H9 (cell line): ENCODE measurements at regions not wholly inside any gene's neighbourhood (a gene's known extent, or its start where the extent isn't known, plus 50 kb on each side); places are given as distances from the start of the nearest gene placed in this dataset.

ENCODE experiments used
- DNase-seq: peaks from one replicate; pipeline ENCODE4 v3.0.0-alpha.2; 2017
- H2AFZ ChIP-seq: one replicate; pipeline ENCODE4 v1.6.1; 2013; ENCODE audit warnings: mild to moderate bottlenecking, low read length, control low read depth, moderate library complexity
- H2AK5ac ChIP-seq: 2 replicates; pipeline ENCODE4 v1.6.1; 2013; ENCODE audit warnings: low read length, control low read depth, mixed read lengths; ENCODE audit not compliant: insufficient read length
- H2BK120ac ChIP-seq: one replicate; pipeline ENCODE4 v1.6.1; 2013; ENCODE audit warnings: low read depth, mild to moderate bottlenecking, low read length, control low read depth, inconsistent platforms; ENCODE audit not compliant: poor library complexity, severe bottlenecking
- H2BK12ac ChIP-seq: 2 replicates; pipeline ENCODE4 v1.6.1; 2013; ENCODE audit warnings: low read length, control low read depth, mixed read lengths, low read depth; ENCODE audit not compliant: insufficient read length
- H2BK15ac ChIP-seq: 2 replicates; pipeline ENCODE4 v1.6.1; 2013; ENCODE audit warnings: low read depth, low read length, control low read depth
- H2BK20ac ChIP-seq: one replicate; pipeline ENCODE4 v1.6.1; 2013; ENCODE audit warnings: low read depth, mild to moderate bottlenecking, low read length, control low read depth, inconsistent platforms; ENCODE audit not compliant: poor library complexity, severe bottlenecking
- H2BK5ac ChIP-seq: 2 replicates; pipeline ENCODE4 v1.6.1; 2013; ENCODE audit warnings: low read length, control low read depth, mixed read lengths; ENCODE audit not compliant: insufficient read length
- H3K14ac ChIP-seq: 2 replicates; pipeline ENCODE4 v1.6.1; 2013; ENCODE audit warnings: low read length, control low read depth; ENCODE audit not compliant: insufficient read depth
- H3K18ac ChIP-seq: 2 replicates; pipeline ENCODE4 v1.6.1; 2013; ENCODE audit warnings: low read depth, mild to moderate bottlenecking, mixed read lengths, low read length, control low read depth; ENCODE audit not compliant: insufficient read length
- H3K23ac ChIP-seq: 2 replicates; pipeline ENCODE4 v1.6.1; 2013; ENCODE audit warnings: low read length, control low read depth, mixed read lengths, low read depth; ENCODE audit not compliant: insufficient read length
- H3K23me2 ChIP-seq: 2 replicates; pipeline ENCODE4 v1.6.1; 2013; ENCODE audit warnings: low read depth, mild to moderate bottlenecking, mixed read lengths, low read length, control low read depth; ENCODE audit not compliant: insufficient read length, poor library complexity, severe bottlenecking
- H3K27ac ChIP-seq: 2 replicates; pipeline ENCODE4 v1.5.1; 2013; ENCODE audit warnings: low read length, control low read depth, mixed read lengths, low read depth; ENCODE audit not compliant: insufficient read length
- H3K27me3 ChIP-seq: 2 replicates; pipeline ENCODE4 v1.6.1; 2013; ENCODE audit warnings: low read length, control low read depth, inconsistent platforms; ENCODE audit not compliant: insufficient read depth
- H3K4ac ChIP-seq: 2 replicates; pipeline ENCODE4 v1.6.1; 2013; ENCODE audit warnings: low read depth, mild to moderate bottlenecking, control low read depth, inconsistent platforms, low read length, moderate library complexity
- H3K4me1 ChIP-seq: 2 replicates; pipeline ENCODE4 v1.6.1; 2013; ENCODE audit warnings: low read length, control low read depth, inconsistent platforms; ENCODE audit not compliant: insufficient read depth
- H3K4me2 ChIP-seq: 2 replicates; pipeline ENCODE4 v1.6.1; 2013; ENCODE audit warnings: low read length, control low read depth, mixed read lengths; ENCODE audit not compliant: insufficient read length, insufficient read depth
- H3K56ac ChIP-seq: 2 replicates; pipeline ENCODE4 v1.6.1; 2013; ENCODE audit warnings: low read depth, mild to moderate bottlenecking, mixed read lengths, low read length, control low read depth; ENCODE audit not compliant: insufficient read length
- H3K79me1 ChIP-seq: 2 replicates; pipeline ENCODE4 v1.6.1; 2013; ENCODE audit warnings: low read depth, mild to moderate bottlenecking, moderate library complexity, low read length, control low read depth, inconsistent platforms; ENCODE audit not compliant: insufficient read depth, poor library complexity, severe bottlenecking
- H3K79me2 ChIP-seq: 2 replicates; pipeline ENCODE4 v1.6.1; 2013; ENCODE audit warnings: low read length, control low read depth, inconsistent platforms; ENCODE audit not compliant: insufficient read depth
- H3K9ac ChIP-seq: 2 replicates; pipeline ENCODE4 v1.6.1; 2013; ENCODE audit warnings: low read length, control low read depth, mixed read lengths; ENCODE audit not compliant: insufficient read length; ENCODE audit errors: extremely low read depth
- H3K9me3 ChIP-seq: one replicate; pipeline ENCODE4 v1.6.1; 2013; ENCODE audit warnings: low read depth, low read length, inconsistent platforms; ENCODE audit not compliant: control insufficient read depth
- H3T11ph ChIP-seq: one replicate; pipeline ENCODE4 v1.6.1; 2013; ENCODE audit warnings: mild to moderate bottlenecking, low read length, control low read depth, inconsistent platforms
- H4K20me1 ChIP-seq: one replicate; pipeline ENCODE4 v1.6.1; 2013; ENCODE audit not compliant: control insufficient read depth, insufficient read length, insufficient read depth
- H4K5ac ChIP-seq: 2 replicates; pipeline ENCODE4 v1.6.1; 2013; ENCODE audit warnings: low read depth, mild to moderate bottlenecking, mixed read lengths, low read length, control low read depth; ENCODE audit not compliant: insufficient read length
- H4K8ac ChIP-seq: replicated peaks from 2 replicates; pipeline ENCODE4 v1.6.1; 2013; ENCODE audit warnings: low read length, control low read depth, mixed read lengths, low read depth; ENCODE audit not compliant: insufficient read length
- H4K91ac ChIP-seq: 2 replicates; pipeline ENCODE4 v1.6.1; 2013; ENCODE audit warnings: low read depth, mild to moderate bottlenecking, moderate library complexity, mixed read lengths, low read length, control low read depth; ENCODE audit not compliant: insufficient read length
- H3K27ac Mint-ChIP-seq, 3 experiments: 2 replicates in 2 of 3; 3 replicates in 1 of 3; pipeline ENCODE4 v1.8.0; 2020 to 2021; ENCODE audit warnings: mixed read lengths in 3 of 3, mild to moderate bottlenecking in 1 of 3, moderate library complexity in 1 of 3
- H3K27me3 Mint-ChIP-seq: 2 replicates; pipeline ENCODE4 v1.8.0; 2021; ENCODE audit warnings: low read depth, mild to moderate bottlenecking, moderate library complexity, mixed read lengths
- H3K36me3 Mint-ChIP-seq, 3 experiments: 2 replicates in 2 of 3; 3 replicates in 1 of 3; pipeline ENCODE4 v1.8.0; 2020 to 2021; ENCODE audit warnings: low read depth in 3 of 3, mixed read lengths in 3 of 3; ENCODE audit not compliant: insufficient read depth in 1 of 3
- H3K4me1 Mint-ChIP-seq, 2 experiments: 2 replicates each; pipeline ENCODE4 v1.8.0; 2020; ENCODE audit warnings: mixed read lengths in 2 of 2
- H3K4me3 Mint-ChIP-seq, 2 experiments: 2 replicates in 1 of 2; 3 replicates in 1 of 2; pipeline ENCODE4 v1.8.0; 2020 to 2021; ENCODE audit warnings: mild to moderate bottlenecking in 2 of 2, mixed read lengths in 2 of 2, moderate library complexity in 1 of 2
- H3K9me3 Mint-ChIP-seq, 2 experiments: 2 replicates in 1 of 2; 3 replicates in 1 of 2; pipeline ENCODE4 v1.8.0; 2020; ENCODE audit warnings: mild to moderate bottlenecking in 2 of 2, mixed read lengths in 2 of 2, moderate library complexity in 1 of 2
- WGBS: extraction: QIAGEN DNeasy Blood & Tissue Kit; methylation state at CpG from one replicate; pipeline ENCODE4 v1.1.7; 2013; ENCODE audit warnings: missing lambda C conversion rate, low lambda C conversion rate, mixed read lengths; ENCODE audit not compliant: insufficient read length; ENCODE audit errors: extremely low coverage; 5-methylcytosine and 5-hydroxymethylcytosine counted together
- TF ChIP-seq, protein P1 (sequence below): fragments of 200-600 bp; sonication (generic); conservative IDR thresholded peaks from 3 replicates; pipeline ENCODE4 v1.8.0; 2021; ENCODE audit warnings: antibody characterized with exemption, mild to moderate bottlenecking

DNA sequence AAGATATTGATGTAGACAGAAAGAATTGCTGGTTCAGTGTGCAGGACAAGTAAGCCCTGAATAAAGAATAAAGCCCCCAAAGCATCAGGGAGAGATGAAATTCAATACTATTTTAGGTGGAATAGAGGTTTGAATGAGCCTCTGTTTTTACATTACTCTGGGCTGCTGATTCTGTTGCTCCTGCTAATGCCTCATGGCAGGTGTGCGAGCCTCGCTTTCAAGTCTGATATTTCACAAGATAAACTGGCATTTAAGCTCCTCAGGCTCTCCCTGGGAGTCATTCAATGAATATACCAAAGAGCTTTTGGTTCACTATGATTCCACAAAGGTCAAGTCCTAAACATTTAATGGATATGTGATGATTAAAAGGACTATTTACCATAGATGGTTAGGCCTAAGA, 601.0 kb upstream of the SLC39A10 start:
- WGBS: no CpG with 5 or more reads among the region's 2 CpGs
- H3K36me3 Mint-ChIP-seq: no peaks in the 10 kb centered on the region
- H3K79me2 ChIP-seq: no peaks in the 10 kb centered on the region

More for the DNA sequence above, 601.0 kb upstream of the SLC39A10 start:
- H3K27me3 Mint-ChIP-seq: no peaks in the 10 kb centered on the region
- Histone ChIP-seq H3K4me1 (no peaks in the 10 kb centered on the region), H2BK120ac (no peak overlapping the region), H4K5ac (no peak overlapping the region), H3K18ac (no peak overlapping the region), H3K4ac (no peak overlapping the region), H3K27me3 (no peaks in the 10 kb centered on the region), H2BK12ac (no peak overlapping the region), H3T11ph (no peak overlapping the region), H3K27ac (no peak overlapping the region), H2BK15ac (no peak overlapping the region), H3K23ac (no peak overlapping the region), H3K14ac (no peak overlapping the region), H3K4me2 (no peak overlapping the region), H4K91ac (no peak overlapping the region), H2BK20ac (no peak overlapping the region), H2AFZ (no peak overlapping the region), H3K9me3 (no peaks in the 10 kb centered on the region), H3K56ac (no peak overlapping the region), H3K9ac (no peak overlapping the region), H2BK5ac (no peak overlapping the region), H4K20me1 (no peaks in the 10 kb centered on the region), H3K79me1 (no peaks in the 10 kb centered on the region), H4K8ac (no peak overlapping the region), H3K23me2 (no peaks in the 10 kb centered on the region), H2AK5ac (no peak overlapping the region)
- TF ChIP-seq, protein P1, sequence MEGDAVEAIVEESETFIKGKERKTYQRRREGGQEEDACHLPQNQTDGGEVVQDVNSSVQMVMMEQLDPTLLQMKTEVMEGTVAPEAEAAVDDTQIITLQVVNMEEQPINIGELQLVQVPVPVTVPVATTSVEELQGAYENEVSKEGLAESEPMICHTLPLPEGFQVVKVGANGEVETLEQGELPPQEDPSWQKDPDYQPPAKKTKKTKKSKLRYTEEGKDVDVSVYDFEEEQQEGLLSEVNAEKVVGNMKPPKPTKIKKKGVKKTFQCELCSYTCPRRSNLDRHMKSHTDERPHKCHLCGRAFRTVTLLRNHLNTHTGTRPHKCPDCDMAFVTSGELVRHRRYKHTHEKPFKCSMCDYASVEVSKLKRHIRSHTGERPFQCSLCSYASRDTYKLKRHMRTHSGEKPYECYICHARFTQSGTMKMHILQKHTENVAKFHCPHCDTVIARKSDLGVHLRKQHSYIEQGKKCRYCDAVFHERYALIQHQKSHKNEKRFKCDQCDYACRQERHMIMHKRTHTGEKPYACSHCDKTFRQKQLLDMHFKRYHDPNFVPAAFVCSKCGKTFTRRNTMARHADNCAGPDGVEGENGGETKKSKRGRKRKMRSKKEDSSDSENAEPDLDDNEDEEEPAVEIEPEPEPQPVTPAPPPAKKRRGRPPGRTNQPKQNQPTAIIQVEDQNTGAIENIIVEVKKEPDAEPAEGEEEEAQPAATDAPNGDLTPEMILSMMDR: no peak
- no peak overlapping the region; a peak in 1 of 7 replicates for H3K27ac Mint-ChIP-seq
- DNase-seq: no peak
- no peaks in the 10 kb centered on the region for H3K9me3 Mint-ChIP-seq
- H3K4me1 Mint-ChIP-seq: peaks cover 0 to 2% of the 10 kb centered on the region in 2 experiments; a peak in 1 of 4 replicates
- no peak overlapping the region for H3K4me3 Mint-ChIP-seq
